NCI-H2196 treated with DMSO at 0.1 percent for 48 hours (cell line): ENCODE measurements at regions not wholly inside any gene's neighbourhood (a gene's known extent, or its start where the extent isn't known, plus 50 kb on each side); places are given as distances from the start of the nearest gene placed in this dataset.
"Not testable (repeated sequence)": the region's sequence is repeated elsewhere in the genome, so short reads cannot be mapped to it uniquely, and the experiment has no call there.

Source experiments
- DNase-seq: peaks from one replicate; lab custom pipeline; 2025; ENCODE audit not compliant: unreplicated experiment; lab: John Stamatoyannopoulos, UW

DNA sequence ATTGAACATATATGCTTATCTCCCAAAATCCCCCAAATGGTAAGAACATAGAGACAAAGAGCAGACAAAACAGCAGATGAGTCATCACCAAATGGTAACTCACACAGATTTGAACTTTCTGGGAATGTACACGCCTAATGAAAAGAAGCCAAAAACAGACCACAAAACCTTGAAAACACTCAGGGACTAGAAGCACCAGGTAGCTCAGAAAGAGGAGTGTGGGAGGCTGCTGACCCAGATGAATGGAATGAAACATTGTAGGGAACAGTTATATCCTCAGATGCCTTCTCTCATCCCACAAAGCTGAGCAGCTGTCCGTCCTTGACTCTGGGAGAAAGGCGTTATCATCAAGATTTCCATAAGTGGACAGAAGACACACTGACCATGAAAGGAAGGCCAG is 307.0 kb upstream of the USP25 start:
- no peak for DNase-seq

- DNase-seq, result no peak
These were observed 305.9 kb upstream of the USP25 start for GRCh38 chr21:15423676-15424445.

GRCh38 chr21:15425049-15425448 is 304.7 kb upstream of the USP25 start:
- no peak for DNase-seq

GRCh38 chr21:15430023-15430422 is 299.8 kb upstream of the USP25 start:
- DNase-seq, result no peak

GRCh38 chr21:15430577-15430976 is 299.2 kb upstream of the USP25 start:
- no peak for DNase-seq

DNA sequence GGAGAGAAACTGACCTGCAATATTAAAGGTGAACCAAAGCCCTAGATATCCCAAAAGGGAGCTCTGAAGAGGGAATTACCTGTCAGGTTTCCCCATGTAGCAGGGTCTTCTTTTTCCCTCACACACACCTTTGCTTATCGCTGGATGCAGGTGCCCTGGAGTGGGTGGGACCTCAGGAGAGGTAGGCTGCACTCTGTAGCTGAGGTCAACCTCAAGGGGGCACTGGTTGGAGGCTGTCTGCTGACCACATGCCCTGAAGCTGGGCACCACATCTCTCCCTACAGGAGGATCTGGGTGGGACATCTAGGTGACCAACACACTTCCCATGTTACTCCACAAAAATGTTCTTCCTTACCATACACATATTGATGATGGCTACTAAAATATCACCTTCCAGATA is 298.7 kb upstream of the USP25 start:
- DNase-seq, result no peak

DNA sequence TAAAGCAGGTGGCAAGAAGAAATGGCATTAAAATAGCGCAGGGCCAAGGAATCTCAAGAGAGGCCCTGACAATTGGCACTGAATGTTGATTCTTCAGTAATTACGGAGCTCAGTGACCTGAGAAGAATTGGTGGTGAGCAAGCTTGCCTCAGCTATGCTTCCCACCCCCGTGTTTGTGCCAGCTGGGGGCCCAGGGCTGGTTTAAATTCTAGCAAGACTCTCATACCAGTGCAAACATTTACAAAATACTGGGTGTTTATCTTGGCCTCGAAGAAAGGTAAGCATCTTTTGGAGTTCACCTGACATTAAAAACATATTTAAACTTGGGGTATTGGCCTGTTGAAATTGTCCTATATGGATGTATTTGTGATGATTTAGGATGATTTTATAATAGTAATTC is 296.7 kb upstream of the USP25 start:
- DNase-seq, result no peak

DNA sequence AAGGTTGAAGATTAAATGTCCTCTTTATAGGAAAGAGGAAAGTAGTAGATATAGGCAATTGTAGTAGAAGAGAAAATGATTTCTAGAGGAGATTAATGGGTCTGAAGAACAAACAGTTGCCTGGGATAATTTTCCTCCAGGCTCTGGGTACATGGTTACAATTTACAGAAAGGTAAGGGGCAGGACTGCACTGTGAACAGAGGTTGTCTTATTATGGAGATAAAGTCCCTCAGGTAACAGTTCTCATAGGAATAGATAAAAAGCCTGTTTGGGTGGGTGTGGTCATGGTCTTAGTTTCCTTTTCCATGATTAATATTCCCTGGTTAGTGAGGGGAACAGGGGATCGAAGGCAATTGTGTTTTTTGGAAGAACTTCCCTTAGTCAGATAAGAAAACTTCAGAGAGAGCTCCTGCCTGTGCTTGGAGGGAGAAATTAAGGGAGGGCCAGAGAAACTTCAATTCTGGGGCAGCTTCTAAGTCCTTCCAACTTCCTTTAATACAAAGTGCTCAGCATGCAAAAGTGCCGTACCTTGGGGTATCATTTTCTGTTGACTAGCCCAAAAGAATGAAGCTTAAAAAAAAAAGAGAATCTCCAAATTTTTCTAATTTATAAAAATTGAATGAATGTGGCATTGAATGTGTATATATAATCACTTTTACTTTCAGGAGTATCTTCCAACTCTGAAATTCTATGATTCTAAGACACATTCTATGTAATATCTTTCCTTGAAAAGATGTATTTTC is 295.4 kb upstream of the USP25 start:
- DNase-seq, result no peak

GRCh38 chr21:15436031-15436430 is 293.8 kb upstream of the USP25 start:
- DNase-seq, result no peak

DNA sequence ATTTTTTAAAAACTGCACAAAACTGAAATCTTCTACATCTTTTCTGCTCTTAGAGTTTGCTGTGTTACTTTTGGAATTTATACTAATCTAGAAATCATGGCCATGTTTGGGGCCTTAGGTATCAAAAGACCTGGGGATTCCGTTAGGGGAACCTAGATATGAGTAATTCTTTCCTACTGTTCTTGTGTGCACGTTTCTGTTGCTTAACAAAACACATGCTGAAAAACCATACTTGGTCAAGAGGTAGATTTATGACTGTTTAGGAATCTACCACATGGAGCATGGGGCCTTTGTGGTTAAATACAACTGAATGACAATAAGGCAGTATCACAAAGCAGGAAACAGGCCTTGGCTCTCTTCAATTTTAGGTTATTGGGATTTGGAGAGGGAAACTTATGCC is 291.9 kb upstream of the USP25 start:
- no peak for DNase-seq

DNA sequence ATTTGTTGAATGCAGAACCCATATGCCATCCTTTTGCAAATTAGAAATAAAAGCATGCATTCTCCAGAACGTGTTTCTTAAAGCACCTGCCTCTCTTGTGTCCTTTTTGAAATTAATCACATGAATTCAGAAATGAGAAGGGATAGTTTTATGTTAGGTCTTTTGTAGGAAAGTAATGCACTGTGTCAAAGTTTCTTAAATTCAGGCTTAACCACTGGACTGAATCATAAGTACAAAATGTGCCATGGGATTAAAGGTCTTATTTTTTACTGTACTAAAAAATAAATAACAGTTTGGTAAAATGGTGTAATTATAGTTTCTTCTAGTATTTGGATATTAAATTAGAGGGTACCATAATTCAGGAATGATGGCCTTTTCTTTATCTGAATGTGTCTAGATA is 290.1 kb upstream of the USP25 start:
- no peak for DNase-seq

DNA sequence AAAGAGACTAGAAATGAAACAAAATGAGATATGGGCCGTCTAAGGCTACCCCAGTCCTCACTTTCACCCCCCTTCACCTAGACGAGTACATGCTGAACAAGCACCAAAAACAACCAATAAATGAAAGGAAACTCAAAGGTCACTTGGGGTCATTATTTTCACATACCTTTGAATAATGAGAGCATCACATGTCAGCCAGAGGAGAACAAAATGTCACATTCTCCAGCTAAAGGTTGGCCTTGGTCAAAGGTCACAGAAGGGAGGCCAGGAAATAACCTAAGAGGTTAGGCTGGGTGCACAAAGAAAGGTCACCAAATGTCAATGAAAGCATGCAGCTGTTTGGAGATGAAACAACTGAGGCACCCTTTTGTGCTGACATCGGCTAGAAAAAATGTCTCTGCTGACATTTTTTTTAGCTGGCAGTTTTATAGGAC is 288.7 kb upstream of the USP25 start:
- no peak for DNase-seq

DNA sequence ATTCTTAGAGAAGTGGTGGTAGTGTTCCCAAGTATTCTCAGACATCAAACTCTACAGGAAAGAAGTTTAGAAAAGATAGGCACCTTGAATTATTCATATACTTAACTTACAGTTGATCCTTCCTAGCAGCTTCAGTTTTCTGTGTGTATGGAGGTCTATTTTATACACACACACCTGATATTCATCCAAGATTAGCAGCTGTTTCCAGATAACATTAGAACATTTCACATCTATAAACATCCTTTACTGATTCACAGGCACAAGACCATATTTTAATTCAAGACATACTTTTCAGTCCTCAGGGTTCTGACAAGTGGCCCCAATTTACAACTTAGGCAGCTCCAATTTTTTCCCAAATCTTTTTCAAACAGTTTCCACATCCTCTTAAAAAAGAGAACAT is 287.8 kb upstream of the USP25 start:
- no peak for DNase-seq

DNA sequence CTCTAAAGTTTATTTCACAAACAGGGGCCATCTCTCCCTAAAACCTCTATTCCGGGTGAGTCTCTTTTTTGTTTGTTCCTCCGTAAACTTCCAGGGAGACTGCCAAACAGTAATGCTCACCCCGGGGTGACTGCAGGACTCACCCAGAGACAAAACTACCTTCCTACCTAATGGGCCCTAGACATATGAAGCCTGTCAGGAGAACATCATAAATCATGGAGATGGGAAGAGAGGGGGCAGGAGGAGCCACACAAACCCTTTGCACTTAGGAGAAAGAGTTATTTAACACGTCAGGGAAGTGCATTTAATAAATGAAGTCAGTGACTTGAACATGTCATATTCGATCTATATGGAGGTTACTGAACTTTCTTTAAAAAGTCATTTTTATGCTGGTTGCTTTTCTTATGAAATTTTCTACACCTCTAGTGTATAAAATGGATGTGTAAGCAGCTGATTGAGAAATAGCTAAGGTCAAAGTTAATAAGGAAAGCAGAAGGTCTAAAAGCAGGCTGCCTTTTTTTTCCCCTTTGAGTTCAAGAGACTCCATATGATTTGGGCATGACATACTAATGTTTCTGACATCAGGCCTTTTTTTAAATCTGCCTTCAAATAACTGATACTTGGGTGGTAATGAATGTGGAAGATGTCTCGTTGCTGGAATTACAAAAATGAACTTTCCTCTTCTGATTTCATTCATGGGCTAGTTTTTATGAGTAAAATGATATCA is 286.9 kb upstream of the USP25 start:
- no peak for DNase-seq

DNA sequence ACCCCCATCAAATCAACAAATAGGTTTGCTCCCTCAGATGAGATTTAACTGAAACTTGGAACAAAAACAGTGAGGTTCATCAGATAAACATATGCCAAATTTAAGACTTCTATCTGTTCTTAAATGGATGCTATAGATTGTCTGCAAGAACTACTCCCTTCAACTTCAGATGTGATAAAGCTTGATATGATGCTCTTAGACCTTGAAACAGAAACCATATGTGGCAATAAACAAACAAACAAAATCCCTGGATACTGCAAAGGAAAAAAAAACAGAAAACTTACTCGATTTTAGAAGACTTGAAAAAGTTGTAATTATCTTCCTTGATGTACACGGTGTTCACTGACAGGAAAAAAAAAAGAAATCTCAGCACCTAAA is 286.1 kb upstream of the USP25 start:
- no peak for DNase-seq

DNA sequence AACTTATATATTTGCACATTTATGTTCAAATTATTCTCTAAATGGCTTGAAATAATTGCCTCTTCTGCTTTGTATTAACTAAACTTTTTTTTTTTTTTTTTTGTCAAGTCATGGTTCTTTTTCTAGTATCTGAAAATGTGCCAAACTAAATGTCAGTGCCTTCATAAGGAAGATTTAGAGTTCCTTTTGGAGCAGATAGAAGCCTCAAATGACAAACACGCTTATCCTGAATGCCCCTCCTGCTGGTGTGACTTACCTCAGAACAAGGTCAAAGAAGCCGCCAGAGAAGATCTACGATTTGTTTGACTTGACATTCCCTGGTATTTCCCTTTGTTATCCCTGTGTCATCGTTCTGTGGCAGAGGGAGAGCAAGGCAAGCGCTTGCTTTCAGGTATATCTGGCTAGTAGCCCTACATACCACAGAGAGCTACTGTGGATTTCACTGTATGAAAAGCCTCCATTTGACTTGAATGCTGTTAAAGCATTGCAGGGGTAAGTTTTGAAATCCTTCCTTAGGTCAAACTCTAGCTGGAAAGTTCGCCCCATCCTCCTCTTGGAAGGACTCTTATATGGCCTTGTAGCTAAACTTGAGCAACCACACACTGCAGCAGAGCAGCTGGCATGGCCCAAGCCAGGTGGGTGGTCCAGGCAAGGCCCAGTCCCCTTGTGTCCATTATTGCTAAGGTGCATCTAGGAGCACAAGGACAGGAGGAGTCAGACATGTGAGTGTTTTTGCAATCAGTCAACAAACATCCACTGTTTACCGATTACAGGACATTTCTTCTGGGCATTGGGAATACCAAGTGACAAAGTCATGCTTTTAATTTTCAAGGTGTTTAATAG is 285.4 kb upstream of the USP25 start:
- DNase-seq, result no peak

- no peak for DNase-seq
These were observed 284.5 kb upstream of the USP25 start for GRCh38 chr21:15445327-15445726.

DNA sequence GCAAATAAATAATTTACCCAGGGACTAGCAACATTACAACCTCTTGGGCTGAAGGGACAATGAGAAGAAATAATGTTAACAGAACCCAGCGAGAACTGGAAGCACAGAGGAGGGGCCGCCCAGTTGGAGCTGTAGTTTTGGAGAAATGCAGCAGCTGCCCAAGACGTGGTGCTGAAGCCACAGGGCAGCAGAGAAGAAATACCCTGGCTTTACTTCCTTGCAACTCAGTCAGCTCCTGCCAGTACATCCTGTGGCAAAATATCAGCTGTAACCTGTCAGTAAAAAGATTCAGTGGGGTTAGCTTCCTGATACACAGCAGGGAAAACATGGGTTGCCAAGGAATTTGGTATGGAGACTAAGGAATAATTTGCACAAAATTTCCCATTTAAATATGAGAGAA is 283.6 kb upstream of the USP25 start:
- no peak for DNase-seq

GRCh38 chr21:15449556-15449955 is 280.2 kb upstream of the USP25 start:
- no peak for DNase-seq

DNA sequence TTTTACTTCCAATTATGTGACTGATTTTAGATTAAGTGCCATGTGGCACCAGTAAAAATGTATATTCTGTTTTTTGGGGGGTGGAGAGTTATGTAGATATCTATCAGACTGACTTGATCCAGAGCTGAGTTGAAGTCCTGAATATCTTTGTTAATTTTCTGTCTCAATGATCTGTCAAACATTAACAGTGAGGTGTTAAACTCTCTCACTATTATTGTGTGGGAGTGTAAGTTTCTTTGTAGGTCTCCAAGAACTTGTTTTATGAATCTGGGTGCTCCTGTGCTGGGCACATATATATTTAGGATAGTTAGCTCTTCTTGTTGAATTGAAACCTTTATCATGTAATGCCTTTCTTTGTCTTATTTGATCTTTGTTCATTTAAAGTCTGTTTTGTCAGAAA is 276.5 kb upstream of the USP25 start:
- no peak for DNase-seq

DNA sequence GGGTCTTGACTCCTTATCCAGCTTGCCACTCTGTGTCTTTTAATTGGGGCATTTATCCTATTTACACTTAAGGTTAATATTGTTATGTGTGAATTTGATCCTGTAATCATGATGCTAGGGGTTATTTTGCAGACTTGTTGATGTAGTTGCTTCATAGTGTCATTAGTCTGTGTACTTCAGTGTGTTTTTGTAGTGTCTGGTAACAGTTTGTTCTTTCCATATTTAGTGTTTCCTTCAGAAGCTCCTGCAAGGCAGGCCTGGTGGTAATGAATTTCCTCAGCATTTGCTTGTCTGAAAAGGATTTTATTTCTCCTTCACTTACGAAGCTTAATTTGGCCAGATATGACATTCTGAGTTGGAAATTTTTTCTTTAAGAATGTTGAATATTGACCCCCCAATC is 276.0 kb upstream of the USP25 start:
- DNase-seq, result not testable (repeated sequence)
